ENCODE measurements at regions not wholly inside any gene's neighbourhood (a gene's known extent, or its start where the extent isn't known, plus 50 kb on each side); places are given as distances from the start of the nearest gene placed in this dataset.

DNA sequence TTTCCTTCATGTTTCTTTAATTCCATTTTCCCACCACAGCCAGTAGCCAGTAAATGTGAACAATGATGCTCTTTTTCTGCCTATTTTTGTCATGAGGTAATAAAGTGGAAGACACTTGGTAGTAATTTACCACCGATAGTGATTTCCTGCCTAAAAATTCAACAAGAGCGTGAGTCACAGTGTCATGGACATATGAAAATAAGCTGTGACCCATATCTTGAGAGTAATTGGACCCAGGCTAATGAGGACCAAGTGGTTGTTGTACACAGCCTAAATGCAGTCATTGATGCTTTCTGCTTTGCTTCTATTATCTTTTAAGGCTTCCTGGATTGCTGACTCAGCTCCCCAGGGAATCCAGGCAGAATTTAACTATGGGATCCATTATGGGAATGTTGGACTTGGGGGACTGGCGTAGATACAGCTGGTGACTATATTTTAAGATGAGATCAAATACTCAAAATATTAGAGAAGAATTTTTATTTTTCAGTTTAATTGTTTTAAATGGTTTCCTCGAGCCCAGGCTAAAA, 265.9 kb upstream of the FERMT1 start:
- Mint-ChIP-seq H3K9me3 (peaks cover 66% of the 10 kb centered on the region), H3K4me3 (no peak overlapping the region), H3K36me3 (ENCODE audit: low read depth) (no peaks in the 10 kb centered on the region; the same call in 1 of the 2 replicates), H3K27ac (no peak overlapping the region), H3K27me3 (ENCODE audit: insufficient read depth) (no peaks in the 10 kb centered on the region), H3K4me1 (ENCODE audit: low read depth) (no peaks in the 10 kb centered on the region)
- no peak for DNase-seq
- TF ChIP-seq, protein P1, sequence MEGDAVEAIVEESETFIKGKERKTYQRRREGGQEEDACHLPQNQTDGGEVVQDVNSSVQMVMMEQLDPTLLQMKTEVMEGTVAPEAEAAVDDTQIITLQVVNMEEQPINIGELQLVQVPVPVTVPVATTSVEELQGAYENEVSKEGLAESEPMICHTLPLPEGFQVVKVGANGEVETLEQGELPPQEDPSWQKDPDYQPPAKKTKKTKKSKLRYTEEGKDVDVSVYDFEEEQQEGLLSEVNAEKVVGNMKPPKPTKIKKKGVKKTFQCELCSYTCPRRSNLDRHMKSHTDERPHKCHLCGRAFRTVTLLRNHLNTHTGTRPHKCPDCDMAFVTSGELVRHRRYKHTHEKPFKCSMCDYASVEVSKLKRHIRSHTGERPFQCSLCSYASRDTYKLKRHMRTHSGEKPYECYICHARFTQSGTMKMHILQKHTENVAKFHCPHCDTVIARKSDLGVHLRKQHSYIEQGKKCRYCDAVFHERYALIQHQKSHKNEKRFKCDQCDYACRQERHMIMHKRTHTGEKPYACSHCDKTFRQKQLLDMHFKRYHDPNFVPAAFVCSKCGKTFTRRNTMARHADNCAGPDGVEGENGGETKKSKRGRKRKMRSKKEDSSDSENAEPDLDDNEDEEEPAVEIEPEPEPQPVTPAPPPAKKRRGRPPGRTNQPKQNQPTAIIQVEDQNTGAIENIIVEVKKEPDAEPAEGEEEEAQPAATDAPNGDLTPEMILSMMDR (IDR thresholded peaks at IDR 0.05): no peak

DNA sequence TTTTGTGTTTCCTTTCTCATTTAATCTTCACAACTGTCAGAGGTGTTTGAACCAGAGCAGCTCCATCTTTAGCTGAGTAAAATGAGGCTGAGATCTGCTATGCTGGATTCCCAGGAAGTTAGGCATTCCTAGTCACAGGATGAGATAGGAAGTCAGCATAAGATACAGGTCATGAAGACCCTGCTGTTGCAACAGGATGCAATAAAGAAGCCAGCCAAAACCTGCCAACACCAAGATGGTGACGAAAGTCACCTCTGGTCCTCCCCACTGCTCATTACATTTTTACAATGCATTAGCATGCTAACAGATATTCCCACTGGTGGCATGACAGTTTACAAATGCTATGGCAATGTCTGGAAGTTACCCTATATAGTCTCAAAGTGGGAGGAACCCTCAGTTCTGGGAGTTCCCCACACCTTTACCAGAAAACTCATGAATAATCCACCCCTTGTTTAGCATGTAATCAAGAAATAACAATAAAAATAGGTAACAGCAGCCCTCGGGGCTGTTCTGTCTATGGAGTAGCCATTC, 262.2 kb upstream of the FERMT1 start:
- no peak overlapping the region for H3K27ac Mint-ChIP-seq
- no peaks in the 10 kb centered on the region for H3K4me1 Mint-ChIP-seq (ENCODE audit: low read depth)
- TF ChIP-seq, protein P1 (IDR thresholded peaks at IDR 0.05): no peak
- no peaks in the 10 kb centered on the region; the same call in 1 of the 2 replicates for H3K36me3 Mint-ChIP-seq (ENCODE audit: low read depth)
- no peaks in the 10 kb centered on the region for H3K27me3 Mint-ChIP-seq (ENCODE audit: insufficient read depth)
- no peak overlapping the region for H3K4me3 Mint-ChIP-seq
- no peak for DNase-seq
- H3K9me3 Mint-ChIP-seq: peaks cover 52% of the 10 kb centered on the region

DNA sequence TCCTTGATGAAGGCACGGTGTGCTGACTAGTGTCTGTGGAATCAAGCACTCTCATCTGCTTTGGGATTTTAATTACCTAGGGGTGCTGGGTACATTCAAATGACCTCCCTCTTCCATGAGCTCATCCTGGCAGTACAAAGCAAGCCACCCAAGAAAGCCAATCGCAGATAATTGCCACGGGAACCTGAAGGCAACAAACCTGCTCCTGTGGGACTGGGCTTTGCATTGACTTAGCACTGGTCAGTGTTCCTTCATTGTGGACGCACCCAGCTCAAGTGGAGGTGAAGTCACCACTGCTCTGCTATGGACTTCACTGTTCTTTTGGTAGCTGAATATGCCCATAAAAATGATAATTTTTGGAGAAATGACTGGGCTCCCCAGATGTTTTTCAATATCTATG, 261.6 kb upstream of the FERMT1 start:
- Mint-ChIP-seq H3K9me3 (peaks cover 46% of the 10 kb centered on the region), H3K36me3 (ENCODE audit: low read depth) (no peaks in the 10 kb centered on the region), H3K4me3 (no peak overlapping the region), H3K4me1 (ENCODE audit: low read depth) (no peaks in the 10 kb centered on the region), H3K27me3 (ENCODE audit: insufficient read depth) (no peaks in the 10 kb centered on the region), H3K27ac (no peak overlapping the region)
- no peak for DNase-seq
- TF ChIP-seq, protein P1 (IDR thresholded peaks at IDR 0.05): no peak

DNA sequence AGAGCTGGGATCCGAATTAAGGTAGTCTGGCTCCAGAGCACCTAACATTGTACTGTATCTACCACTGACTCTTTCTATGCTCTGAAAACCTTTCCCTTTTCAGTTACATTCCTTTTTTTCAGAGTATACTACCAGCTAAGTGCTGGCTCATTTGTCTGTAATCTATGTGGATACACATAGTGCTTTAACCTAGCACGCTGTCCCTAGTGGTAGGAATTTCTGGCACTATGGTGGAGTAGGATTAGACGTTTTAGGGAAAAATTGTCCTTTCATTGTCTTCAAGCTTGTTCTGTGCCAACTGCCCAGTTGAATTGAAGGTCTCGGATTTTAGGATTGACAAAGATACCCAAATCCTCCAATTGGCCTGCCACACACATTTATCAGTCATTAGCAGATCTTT, 259.1 kb upstream of the FERMT1 start:
- H3K27ac Mint-ChIP-seq: no peak overlapping the region
- no peak overlapping the region for H3K4me3 Mint-ChIP-seq
- H3K4me1 Mint-ChIP-seq (ENCODE audit: low read depth): no peaks in the 10 kb centered on the region
- TF ChIP-seq, protein P1 (IDR thresholded peaks at IDR 0.05): peak; percentile 28
- no peaks in the 10 kb centered on the region for H3K36me3 Mint-ChIP-seq (ENCODE audit: low read depth)
- peaks cover 55% of the 10 kb centered on the region for H3K9me3 Mint-ChIP-seq
- no peak for DNase-seq
- H3K27me3 Mint-ChIP-seq (ENCODE audit: insufficient read depth): peaks cover 2% of the 10 kb centered on the region; the same call in 1 of the 2 replicates

DNA sequence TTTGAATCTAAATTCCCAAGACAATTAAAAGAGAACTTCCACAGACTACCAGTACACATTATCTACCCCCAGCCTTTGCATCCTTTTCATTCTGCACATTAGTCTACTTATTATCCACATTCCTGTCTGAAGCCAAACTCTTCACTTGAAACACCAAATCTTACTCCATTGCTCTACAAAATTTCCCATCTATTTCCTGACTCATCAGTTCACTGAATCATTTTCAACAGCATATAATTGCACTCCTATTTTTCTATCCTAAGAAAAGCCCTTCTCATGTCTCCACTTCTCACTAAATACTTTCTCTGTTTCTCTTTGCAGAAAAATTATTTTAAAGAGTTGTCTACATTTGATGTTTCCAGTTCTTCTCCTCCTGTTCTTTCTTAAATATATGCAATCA, 239.4 kb upstream of the FERMT1 start:
- H3K4me1 Mint-ChIP-seq (ENCODE audit: low read depth): no peaks in the 10 kb centered on the region
- TF ChIP-seq, protein P1 (IDR thresholded peaks at IDR 0.05): no peak
- peaks cover 2% of the 10 kb centered on the region; the same call in 1 of the 2 replicates for H3K27me3 Mint-ChIP-seq (ENCODE audit: insufficient read depth)
- H3K27ac Mint-ChIP-seq: no peak overlapping the region
- no peak overlapping the region for H3K4me3 Mint-ChIP-seq
- H3K9me3 Mint-ChIP-seq: peaks cover 39% of the 10 kb centered on the region
- no peaks in the 10 kb centered on the region for H3K36me3 Mint-ChIP-seq (ENCODE audit: low read depth)
- no peak for DNase-seq

Data from HFFc6 (cell line).